ENCODE measurements at regions not wholly inside any gene's neighbourhood (a gene's known extent, or its start where the extent isn't known, plus 50 kb on each side); places are given as distances from the start of the nearest gene placed in this dataset.
A peak's percentile ranks its signal among the peaks of the same experiment; 100 is the strongest.

DNA sequence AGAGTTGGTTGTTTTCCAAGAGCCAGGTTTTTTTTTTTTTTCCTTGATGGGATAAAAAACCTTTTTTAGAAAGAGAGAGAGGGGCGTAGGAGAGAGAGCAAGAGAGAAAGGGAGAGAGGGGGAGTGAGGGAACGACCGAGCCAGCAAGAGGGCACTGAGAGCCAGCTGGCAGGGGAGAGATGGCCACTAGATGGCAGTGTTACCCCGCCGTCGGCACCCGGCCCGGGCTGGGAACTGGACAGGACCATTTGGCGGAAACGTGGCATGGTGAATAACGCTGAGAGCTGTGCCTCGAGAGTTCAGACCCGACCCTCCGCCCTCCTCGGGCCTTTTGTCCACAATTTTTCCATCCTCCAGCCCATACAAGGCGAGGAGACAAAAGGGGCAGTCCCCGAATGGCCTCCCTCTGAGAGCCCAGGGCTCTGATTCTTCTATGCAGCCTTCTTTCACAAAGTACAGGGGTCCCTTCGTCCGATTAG is 286.7 kb upstream of the VRK2 start:
- in situ Hi-C loops (cut with HindIII; ENCODE audit: low sequenced_read_pairs) = no loop called here
- DNase-seq (ENCODE audit: low spot score) = peak; percentile 69

DNA sequence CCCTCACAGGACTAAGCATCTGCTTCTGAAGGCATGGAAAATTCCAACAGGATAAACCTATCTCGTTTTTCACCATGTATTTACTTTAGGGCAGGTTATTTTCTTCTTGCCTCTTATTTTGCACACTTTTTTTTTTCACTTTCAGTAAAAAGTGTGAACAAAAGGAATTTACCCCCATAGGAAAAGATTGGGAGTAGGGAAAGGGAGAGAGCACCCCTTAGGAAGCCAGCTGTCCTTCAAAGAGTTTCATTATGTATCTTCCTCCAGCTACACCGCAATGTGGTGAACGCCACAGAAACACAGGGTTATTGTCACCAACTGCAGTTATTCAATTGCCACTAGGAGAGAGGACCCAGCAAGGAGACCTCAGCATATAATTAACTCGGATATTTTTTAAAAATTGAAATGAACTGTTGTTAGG is 286.2 kb upstream of the VRK2 start:
- DNase-seq (ENCODE audit: low spot score) = no peak
- in situ Hi-C loops (cut with HindIII; ENCODE audit: low sequenced_read_pairs) = no loop called here

DNA sequence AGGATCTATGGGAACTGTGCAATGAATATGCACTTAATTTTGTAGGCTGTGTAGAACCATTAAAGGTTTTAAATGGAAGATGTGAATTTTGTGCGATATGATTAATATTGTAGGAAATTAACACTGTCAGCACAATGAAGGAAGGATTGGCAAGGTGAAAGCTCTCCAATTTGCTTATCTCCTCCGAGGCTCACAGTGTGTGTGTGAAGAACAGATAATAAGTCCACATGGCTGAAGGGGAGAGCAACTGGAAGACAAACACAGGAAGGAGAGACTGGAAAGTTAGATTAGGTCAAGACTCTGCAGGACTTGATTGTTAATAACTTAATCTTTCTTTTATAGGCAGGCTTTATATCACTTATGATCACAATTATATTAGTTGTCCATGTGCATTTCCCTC is 269.7 kb upstream of the VRK2 start:
- in situ Hi-C loops (cut with HindIII; ENCODE audit: low sequenced_read_pairs) = no loop called here
- no peak for DNase-seq (ENCODE audit: low spot score)

DNA sequence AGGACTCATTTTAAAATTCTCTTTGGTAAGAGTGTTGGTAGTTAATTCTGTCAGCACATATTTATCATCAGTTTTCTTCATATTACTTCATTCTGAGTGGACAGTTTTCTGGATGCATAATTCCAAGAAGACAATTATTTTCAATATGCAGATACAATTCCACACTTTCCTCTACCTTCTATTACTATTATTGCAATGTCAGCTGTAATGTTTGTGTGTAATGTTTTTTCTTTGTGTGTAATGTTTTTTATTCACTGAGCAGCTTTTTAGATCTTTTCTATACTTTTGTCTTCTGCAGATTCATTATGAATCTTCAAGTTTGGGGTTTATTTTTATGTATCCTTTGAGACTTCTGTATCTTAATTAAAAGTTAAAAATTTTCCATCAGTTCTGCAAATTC is 264.0 kb upstream of the VRK2 start:
- in situ Hi-C loops (cut with HindIII; ENCODE audit: low sequenced_read_pairs) = no loop called here

DNA sequence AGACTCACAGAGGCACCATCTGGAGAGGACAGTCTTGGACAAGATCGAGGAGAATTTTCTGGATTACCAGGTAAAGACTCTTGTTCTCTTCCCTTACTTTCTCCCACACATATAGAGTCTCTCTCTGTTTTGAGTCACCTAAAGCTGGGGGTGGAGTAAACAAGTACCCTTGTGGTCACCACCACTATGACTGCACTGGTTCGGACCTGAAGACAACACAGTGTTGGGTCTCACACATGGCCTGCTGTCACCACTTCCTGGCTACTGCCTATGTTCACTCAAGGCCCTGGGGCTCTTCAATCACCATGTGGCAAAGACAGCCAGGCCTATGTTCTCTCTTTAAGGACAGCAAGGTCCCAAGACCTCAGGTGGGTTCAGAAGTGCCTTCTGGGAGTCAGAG is 253.3 kb upstream of the VRK2 start:
- in situ Hi-C loops (cut with HindIII; ENCODE audit: low sequenced_read_pairs) = no loop called here

More for the DNA sequence above, 264.0 kb upstream of the VRK2 start:
- DNase-seq (ENCODE audit: low spot score) = no peak

DNA sequence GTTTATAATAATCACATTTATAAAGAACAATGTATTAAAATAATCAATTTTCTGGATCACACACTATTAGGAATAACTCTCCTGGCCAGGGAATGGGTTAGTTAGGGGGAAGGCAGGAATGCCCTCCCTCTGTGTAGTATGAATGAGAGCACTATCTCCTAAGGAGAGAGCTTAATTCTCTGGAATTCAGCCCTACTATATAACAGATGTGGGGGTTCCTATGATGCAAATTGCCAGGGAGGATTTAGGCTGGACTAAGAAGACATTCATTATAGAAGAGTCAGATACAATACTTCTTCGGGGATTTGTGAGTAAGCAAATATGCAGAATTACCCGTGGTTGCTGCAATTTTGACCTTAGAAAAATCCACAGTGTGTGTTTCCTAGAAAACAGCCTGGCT is 250.1 kb upstream of the VRK2 start:
- in situ Hi-C loops (cut with HindIII; ENCODE audit: low sequenced_read_pairs) = no loop called here
- no peak for DNase-seq (ENCODE audit: low spot score)

More for the DNA sequence above, 253.3 kb upstream of the VRK2 start:
- DNase-seq (ENCODE audit: low spot score) = no peak

DNA sequence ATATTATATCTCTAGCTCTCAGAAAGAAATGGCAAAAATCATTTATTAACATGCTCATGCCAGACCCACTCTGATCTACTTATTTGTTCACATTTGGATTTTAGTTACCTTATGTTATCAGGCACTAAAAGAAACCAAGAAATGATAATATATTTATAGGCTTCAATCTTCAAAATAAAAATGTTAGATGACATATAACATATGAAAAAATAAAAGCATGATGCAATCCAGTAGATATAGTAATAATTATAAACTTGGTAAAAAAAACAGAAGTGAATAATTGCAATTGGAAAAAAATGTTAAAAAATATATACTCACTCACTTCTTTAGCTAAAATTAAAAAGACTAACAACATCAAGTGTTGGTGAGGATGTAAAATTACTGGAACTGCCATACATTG is 248.3 kb upstream of the VRK2 start:
- in situ Hi-C loops (cut with HindIII; ENCODE audit: low sequenced_read_pairs) = no loop called here
- DNase-seq (ENCODE audit: low spot score) = no peak

DNA sequence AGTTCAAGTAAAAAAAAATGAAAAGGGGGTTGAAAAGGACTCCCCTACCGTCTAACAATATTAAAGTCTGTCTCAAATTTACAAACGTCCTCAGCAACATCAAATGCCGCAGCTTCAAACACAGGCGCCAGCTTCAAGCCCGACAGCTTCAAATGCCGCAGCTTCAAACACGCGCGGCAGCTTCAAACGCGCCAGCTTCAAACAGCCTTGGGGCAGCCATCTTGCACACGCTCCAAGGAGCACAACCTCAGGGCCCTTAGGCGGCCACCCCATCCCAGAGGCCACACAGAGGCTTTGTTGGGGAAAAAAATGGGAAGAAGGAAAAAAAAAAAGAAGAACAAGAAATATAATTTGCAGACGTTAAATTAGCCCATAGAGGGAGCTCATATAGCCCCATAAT is 244.4 kb upstream of the VRK2 start:
- in situ Hi-C loops (cut with HindIII; ENCODE audit: low sequenced_read_pairs) = no loop called here

DNA sequence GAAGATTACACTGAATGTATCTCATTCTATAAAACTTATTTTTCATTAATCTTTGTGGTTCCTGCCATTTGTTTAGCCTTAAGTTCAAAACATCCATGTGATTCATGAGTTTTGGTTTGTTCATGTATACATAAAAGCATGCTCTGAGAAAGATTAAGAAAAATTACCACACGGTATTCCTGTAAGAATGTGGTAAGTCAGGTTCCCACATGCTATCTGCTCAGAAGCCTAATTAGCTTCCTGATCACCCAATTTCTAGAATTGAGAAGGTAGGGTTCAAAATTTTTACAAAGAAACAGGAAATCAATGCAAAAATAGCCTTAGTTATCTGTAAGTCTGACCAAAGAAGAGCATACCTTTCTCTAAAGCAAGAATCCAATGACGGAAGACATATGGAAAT is 241.6 kb upstream of the VRK2 start:
- DNase-seq (ENCODE audit: low spot score) = no peak
- in situ Hi-C loops (cut with HindIII; ENCODE audit: low sequenced_read_pairs) = no loop called here

More for the DNA sequence above, 244.4 kb upstream of the VRK2 start:
- DNase-seq (ENCODE audit: low spot score) = no peak

DNA sequence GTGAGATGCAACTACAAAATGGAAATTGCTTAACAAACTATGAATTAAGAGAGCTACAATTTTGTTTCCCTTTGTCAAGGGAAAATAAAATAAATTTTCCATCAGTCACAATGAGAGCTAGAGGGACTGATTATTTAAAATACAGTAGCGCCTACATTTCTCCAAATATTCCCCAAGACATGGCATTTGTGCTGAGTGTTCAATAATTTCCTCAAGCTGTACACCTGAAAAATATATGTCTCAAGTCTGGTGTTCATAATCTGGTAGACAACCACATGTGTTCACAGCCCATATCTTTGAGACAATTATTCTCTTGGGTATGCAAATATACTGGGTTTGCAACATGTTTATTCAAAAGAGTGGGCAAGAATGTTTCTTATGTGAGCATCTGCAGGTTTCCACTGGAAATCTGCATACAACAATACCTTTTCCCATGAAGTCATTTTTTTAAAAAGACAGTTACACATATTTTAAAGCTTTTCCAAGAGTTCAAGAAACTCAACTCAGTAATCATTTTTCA is 240.1 kb upstream of the VRK2 start:
- in situ Hi-C loops (cut with HindIII; ENCODE audit: low sequenced_read_pairs) = no loop called here

DNA sequence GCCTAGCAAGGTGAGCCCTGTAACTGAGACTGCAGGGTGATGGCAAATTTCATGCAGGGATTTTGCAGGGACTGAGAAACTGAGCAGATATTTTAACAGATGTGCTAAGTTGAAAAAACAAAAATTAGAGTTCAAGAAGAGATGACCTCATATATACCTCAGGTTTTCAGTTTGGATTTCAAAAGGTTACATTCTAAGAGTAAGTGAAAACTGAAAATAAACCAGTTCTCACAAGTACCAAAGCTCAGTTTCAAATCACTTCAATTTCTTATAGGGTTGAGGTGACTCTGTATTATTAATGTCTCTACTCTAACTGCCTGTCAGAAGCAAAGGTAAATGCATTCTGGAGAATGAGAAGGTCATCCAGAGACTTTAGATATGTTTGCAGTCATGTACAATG is 237.4 kb upstream of the VRK2 start:
- in situ Hi-C loops (cut with HindIII; ENCODE audit: low sequenced_read_pairs) = no loop called here
- DNase-seq (ENCODE audit: low spot score) = no peak

More for the DNA sequence above, 240.1 kb upstream of the VRK2 start:
- no peak for DNase-seq (ENCODE audit: low spot score)

DNA sequence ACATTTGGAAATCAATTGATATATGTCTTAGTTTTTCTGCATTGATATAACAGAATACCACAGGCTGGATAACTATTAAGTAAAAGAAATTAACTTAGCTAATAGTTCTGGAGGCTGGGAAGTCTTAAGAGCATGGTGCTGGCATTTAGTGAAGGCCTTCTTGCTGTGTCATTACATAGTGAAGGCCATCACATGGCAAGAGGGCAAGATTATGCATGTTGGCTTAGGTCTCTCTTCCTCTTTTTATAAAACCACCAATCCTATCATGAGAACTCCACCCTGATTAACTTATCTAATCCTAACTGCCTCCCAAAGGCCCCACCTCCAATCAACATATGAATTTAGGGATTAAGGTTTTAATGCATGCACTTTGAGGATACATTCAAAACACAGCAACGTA is 225.5 kb upstream of the VRK2 start:
- in situ Hi-C loops (cut with HindIII; ENCODE audit: low sequenced_read_pairs) = no loop called here

DNA sequence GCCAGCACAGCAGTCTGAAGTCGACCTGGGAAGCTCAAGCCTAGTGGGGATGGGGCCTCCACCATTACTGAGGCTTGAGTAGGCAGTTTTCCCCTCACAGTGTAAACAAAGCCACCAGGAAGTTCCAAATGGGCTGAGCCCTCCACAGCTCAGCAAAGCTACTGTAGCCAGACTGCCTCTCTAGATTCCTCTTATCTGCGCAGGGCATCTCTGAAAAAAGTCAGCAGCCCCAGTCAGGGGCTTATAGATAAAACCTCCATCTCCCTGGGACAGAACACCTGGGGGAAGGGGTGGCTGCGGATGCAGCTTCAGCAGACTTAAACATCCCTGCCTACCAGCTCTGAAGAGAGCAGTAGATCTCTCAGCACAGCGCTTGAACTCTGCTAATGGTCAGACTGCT is 218.4 kb upstream of the VRK2 start:
- in situ Hi-C loops (cut with HindIII; ENCODE audit: low sequenced_read_pairs) = no loop called here
- no peak for DNase-seq (ENCODE audit: low spot score)

More for the DNA sequence above, 225.5 kb upstream of the VRK2 start:
- no peak for DNase-seq (ENCODE audit: low spot score)

DNA sequence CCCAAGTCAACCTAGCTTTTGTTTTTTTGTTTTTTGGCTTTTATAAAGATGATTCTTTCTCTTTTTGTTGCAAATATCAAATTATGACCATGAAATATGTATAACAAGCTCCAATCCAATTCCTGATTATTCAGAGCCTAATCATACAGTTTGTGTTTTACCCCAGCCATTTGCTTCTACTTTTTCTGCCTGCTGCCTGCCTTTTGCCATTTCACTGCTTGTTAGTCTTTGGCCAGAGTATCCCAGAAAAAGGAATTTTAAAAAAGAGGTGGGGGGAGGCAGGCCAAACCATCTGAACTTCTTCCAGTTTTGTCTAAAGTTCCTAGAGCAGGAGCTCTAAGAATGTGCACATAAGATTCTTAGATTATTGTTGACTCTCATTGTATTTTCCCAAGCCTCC is 211.9 kb upstream of the VRK2 start:
- no peak for DNase-seq (ENCODE audit: low spot score)
- in situ Hi-C loops (cut with HindIII; ENCODE audit: low sequenced_read_pairs) = no loop called here

DNA sequence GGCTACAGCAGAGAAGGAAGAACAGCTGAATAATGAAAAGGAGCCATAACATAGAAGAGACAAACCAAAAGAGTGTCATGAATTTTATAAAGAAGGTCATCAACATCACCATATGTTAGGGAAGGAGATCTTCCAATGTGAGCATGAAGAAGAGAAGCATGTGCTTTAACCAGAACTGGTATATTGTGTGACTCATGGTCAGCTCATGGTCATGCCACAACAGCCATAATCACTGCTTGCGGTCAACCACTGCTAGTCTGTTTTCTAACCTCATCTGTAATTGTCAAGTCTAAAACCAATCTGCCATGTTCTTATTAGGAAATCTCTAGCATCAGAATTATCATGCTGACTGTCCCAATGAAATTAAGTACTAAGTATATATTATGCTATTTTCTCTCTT is 204.1 kb upstream of the VRK2 start:
- DNase-seq (ENCODE audit: low spot score) = no peak

DNA sequence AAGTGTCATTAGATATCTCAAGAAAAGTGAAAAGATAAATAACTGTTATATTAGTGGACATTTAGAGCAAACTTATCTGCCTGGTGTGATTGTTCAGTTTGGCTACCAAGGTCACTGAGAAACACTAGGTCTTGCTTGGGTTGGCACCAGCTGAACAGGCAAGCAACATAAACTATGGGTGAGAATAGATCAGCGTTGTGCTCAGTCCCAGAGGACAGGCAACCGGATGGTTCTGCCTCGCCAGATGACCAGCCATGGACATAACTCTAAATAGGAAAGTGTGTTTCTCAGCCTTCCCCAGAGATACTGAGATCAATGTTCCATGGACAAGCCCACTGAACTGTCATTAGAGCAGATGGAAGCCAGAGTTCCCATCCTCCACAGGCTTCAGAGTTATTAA is 203.4 kb upstream of the VRK2 start:
- no peak for DNase-seq (ENCODE audit: low spot score)
- in situ Hi-C loops (cut with HindIII; ENCODE audit: low sequenced_read_pairs) = no loop called here

More for the DNA sequence above, 204.1 kb upstream of the VRK2 start:
- in situ Hi-C loops (cut with HindIII; ENCODE audit: low sequenced_read_pairs) = no loop called here

DNA sequence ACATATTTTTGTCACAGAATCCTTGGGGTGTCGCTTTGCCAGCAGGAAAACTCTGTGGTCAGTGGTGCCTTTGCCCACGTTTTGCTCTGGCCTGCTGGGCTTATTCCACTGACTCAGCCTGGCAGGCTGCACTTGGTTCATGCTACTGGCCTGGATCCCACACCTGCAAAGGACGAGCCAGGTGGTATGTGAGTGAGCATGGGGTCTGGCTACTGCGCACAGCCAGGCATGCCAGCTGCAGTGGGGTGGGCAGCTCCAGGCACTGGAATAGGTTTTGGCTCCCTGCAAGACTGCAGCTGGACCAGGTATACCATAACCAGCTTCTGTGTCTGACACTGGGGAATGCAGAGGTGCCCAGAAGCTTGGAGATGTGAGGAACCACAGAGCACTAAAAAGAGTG is 197.9 kb upstream of the VRK2 start:
- DNase-seq (ENCODE audit: low spot score) = no peak
- in situ Hi-C loops (cut with HindIII; ENCODE audit: low sequenced_read_pairs) = no loop called here

DNA sequence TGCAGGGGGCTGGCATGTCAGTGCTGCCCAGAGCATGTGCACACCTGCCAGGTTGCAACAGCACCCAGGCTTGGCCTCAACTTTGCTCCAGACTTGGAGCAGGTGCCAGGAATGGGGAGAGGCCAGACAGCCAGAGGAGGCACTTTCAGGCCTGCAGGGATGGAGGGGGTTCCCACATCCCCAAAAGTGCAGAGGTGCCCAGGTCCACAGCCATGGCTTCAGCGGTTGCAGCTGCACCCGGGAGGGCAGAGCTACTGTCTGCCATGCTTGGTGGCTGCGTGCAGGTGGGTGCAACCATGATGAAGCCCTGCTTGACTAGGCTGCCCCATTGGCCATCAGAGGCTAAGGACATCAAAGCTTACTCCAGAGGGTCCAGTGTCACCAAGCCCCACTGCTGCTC is 196.8 kb upstream of the VRK2 start:
- no peak for DNase-seq (ENCODE audit: low spot score)
- in situ Hi-C loops (cut with HindIII; ENCODE audit: low sequenced_read_pairs) = no loop called here

DNA sequence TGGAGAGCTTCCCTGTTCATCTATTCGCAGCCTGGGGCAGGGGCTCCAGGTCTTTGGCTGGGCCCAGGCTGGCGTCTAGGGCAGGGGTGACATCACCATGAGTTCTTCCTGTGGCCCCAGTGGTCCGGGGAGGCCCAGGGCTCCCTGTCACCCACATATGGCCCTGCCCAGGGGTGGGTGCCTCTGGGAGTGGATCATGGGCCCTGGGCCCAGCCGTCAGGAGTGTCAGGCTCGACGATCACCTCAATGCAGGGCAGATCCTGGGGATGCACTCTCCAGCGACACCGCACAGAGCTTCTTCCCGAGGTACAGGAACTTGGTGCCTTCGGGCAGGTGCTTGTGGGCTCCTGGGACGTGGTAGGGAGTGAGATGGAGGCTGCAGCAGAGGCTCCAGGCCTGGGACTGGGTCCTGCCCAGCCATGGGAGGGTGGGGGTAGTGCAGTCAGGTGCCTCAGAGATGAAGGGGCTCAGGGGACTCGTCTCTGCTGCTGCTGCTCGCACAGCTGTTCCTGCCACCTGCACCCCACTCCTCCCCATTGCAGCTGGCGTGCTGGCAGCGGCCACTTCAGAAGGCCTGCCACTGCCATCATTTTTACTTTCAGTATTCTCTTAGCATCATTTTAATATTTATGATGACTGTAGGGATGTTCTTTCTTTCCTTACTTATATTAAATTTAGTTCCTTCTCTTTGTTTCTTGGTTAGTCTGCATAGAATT is 196.0 kb upstream of the VRK2 start:
- no peak for DNase-seq (ENCODE audit: low spot score)
- in situ Hi-C loops (cut with HindIII; ENCODE audit: low sequenced_read_pairs) = no loop called here

DNA sequence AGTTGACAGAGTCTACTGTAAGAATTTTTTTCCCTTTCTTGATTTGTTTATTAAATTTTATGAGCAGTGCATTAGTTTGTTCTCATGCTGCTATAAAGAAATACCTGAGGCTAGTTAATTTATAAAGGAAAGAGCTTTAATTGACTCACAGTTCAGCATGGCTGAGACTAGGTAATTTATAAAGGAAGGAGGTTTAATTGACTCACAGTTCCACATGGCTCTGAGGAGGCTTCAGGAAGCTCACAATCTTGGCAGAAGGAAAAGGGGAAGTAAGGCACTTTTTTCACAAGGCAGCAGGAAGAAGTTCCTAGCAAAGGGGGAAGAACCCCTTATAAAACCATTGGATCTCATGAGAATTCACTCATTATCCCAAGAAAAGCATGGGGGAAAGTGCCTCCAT is 191.4 kb upstream of the VRK2 start:
- in situ Hi-C loops (cut with HindIII; ENCODE audit: low sequenced_read_pairs) = no loop called here
- DNase-seq (ENCODE audit: low spot score) = no peak

DNA sequence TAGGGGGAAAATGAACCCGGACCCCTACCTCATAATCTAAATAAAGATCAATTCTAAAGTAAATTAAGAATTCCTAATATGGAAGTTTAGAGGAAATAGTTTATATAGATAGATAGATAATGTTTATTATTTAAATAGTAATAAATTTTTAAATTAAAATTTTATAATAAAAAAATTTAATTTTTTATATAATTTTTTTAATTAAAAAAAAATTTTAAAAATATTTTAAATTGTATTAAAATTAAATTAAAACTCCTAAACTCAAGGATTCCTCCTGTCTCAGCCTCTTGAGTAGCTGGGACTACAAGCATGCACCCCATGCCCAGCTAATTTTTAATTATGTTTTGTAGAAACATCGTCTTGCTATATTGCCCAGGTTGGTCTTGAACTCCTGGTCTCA is 186.9 kb upstream of the VRK2 start:
- in situ Hi-C loops (cut with HindIII; ENCODE audit: low sequenced_read_pairs) = no loop called here
- no peak for DNase-seq (ENCODE audit: low spot score)
